CD4-positive, alpha-beta T cell (primary cell): ENCODE measurements at regions not wholly inside any gene's neighbourhood (a gene's known extent, or its start where the extent isn't known, plus 50 kb on each side); places are given as distances from the start of the nearest gene placed in this dataset.
A peak's percentile ranks its signal among the peaks of the same experiment; 100 is the strongest.

Experiments
- ATAC-seq: fragments of 200-7000 bp; cut with Tn5 transposase; one replicate; pipeline ENCODE4 v1.10.0; 2022; ENCODE audit warnings: mild to moderate bottlenecking; ENCODE audit not compliant: poor library complexity
- CTCF ChIA-PET: fragments of 350-600 bp; sonication (Branson Sonifier 250); formaldehyde crosslinking; loops from one replicate; lab custom pipeline; 2021; ENCODE audit warnings: antibody characterized with exemption, inconsistent platforms; lab: Charles Lee
- POLR2A ChIA-PET: fragments of 350-600 bp; sonication (Branson Sonifier 250); formaldehyde crosslinking; loops from one replicate; lab custom pipeline; 2021; ENCODE audit warnings: antibody characterized with exemption, inconsistent platforms; lab: Charles Lee
- DNase-seq, 14 experiments: peaks; one replicate each; pipeline ENCODE4 v3.0.0-alpha.2; 2013 to 2020; ENCODE audit warnings: mixed read lengths in 2 of 14
- H3K27ac ChIP-seq, 2 donors: one replicate each; pipeline versions ENCODE4 v1.5.1 to v1.7.0; 2013; ENCODE audit warnings: low read length in 2 of 2, low read depth in 1 of 2, mild to moderate bottlenecking in 1 of 2
- H3K27me3 ChIP-seq, 2 experiments: 1 replicate in 1 of 2; 2 replicates in 1 of 2; pipeline versions ENCODE4 v1.6.1 to v1.7.0; 2013; ENCODE audit warnings: low read length in 2 of 2, control low read depth in 1 of 2, mild to moderate bottlenecking in 1 of 2, moderate library complexity in 1 of 2; ENCODE audit not compliant: insufficient read depth in 2 of 2, control insufficient read depth in 1 of 2
- H3K36me3 ChIP-seq: one replicate; pipeline ENCODE4 v1.6.1; 2013; ENCODE audit warnings: low read length, control low read depth; ENCODE audit not compliant: insufficient read depth
- H3K4me1 ChIP-seq: one replicate; pipeline ENCODE4 v1.6.1; 2013; ENCODE audit warnings: low read length, control low read depth; ENCODE audit not compliant: insufficient read depth
- H3K4me3 ChIP-seq: one replicate; pipeline ENCODE4 v1.5.1; 2013; ENCODE audit warnings: mild to moderate bottlenecking, low read length, moderate library complexity
- H3K9me3 ChIP-seq, 2 experiments: 1 replicate in 1 of 2; 2 replicates in 1 of 2; pipeline versions ENCODE4 v1.6.1 to v1.7.0; 2013; ENCODE audit warnings: low read length in 2 of 2, mild to moderate bottlenecking in 2 of 2, control low read depth in 1 of 2, moderate library complexity in 1 of 2; ENCODE audit not compliant: control insufficient read depth in 1 of 2, insufficient read depth in 1 of 2
- H3K27ac Mint-ChIP-seq: one replicate; pipeline ENCODE4 v1.8.0; 2020; ENCODE audit warnings: mixed read lengths
- H3K27me3 Mint-ChIP-seq: one replicate; pipeline ENCODE4 v1.8.0; 2021; ENCODE audit warnings: mixed read lengths
- H3K36me3 Mint-ChIP-seq: one replicate; pipeline ENCODE4 v1.8.0; 2021; ENCODE audit warnings: low read depth, mixed read lengths
- H3K4me1 Mint-ChIP-seq: one replicate; pipeline ENCODE4 v1.8.0; 2021; ENCODE audit warnings: low read depth, mixed read lengths
- H3K4me3 Mint-ChIP-seq: one replicate; pipeline ENCODE4 v1.8.0; 2020; ENCODE audit warnings: mild to moderate bottlenecking, mixed read lengths
- H3K9me3 Mint-ChIP-seq: one replicate; pipeline ENCODE4 v1.8.0; 2020; ENCODE audit warnings: mixed read lengths
- intact Hi-C, 2 experiments: fragments of 100-400 bp; cut with DNase I in 1 of 2; cut with micrococcal nuclease in 1 of 2; formaldehyde crosslinking; loops; one replicate each; pipeline versions ENCODE4 v1.15.1 to v1.9.0; 2023 to 2025; cut with DNase I, micrococcal nuclease
- TF ChIP-seq, protein P1 (sequence below): fragments of 200-600 bp; IDR thresholded peaks from one replicate; pipeline ENCODE4 v1.8.0; 2022; ENCODE audit warnings: antibody characterized with exemption, mild to moderate bottlenecking

- DNase-seq (no peak), ATAC-seq (no peak)
- no peak overlapping the region for H3K4me3 Mint-ChIP-seq
- POLR2A ChIA-PET: no interaction called here
- H3K27me3 Mint-ChIP-seq: no peaks in the 10 kb centered on the region
- H3K27me3 ChIP-seq: peaks cover 0 to 3% of the 10 kb centered on the region in 2 experiments
- H3K4me1 Mint-ChIP-seq: no peaks in the 10 kb centered on the region
- no peaks in the 10 kb centered on the region for H3K36me3 ChIP-seq
- no peak overlapping the region for H3K4me3 ChIP-seq
- no peak overlapping the region for H3K27ac Mint-ChIP-seq
- CTCF ChIA-PET: no interaction called here
- no peaks in the 10 kb centered on the region for H3K4me1 ChIP-seq
- H3K9me3 Mint-ChIP-seq: no peaks in the 10 kb centered on the region
- intact Hi-C loops: no loop called here
- H3K27ac ChIP-seq: no peak overlapping the region
- TF ChIP-seq, protein P1, sequence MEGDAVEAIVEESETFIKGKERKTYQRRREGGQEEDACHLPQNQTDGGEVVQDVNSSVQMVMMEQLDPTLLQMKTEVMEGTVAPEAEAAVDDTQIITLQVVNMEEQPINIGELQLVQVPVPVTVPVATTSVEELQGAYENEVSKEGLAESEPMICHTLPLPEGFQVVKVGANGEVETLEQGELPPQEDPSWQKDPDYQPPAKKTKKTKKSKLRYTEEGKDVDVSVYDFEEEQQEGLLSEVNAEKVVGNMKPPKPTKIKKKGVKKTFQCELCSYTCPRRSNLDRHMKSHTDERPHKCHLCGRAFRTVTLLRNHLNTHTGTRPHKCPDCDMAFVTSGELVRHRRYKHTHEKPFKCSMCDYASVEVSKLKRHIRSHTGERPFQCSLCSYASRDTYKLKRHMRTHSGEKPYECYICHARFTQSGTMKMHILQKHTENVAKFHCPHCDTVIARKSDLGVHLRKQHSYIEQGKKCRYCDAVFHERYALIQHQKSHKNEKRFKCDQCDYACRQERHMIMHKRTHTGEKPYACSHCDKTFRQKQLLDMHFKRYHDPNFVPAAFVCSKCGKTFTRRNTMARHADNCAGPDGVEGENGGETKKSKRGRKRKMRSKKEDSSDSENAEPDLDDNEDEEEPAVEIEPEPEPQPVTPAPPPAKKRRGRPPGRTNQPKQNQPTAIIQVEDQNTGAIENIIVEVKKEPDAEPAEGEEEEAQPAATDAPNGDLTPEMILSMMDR: no peak
- H3K9me3 ChIP-seq: no peaks in the 10 kb centered on the region
- no peaks in the 10 kb centered on the region for H3K36me3 Mint-ChIP-seq
Observed at GRCh38 chr13:91153372-91153771, 194.1 kb upstream of the MIR17HG start.

- POLR2A ChIA-PET: interaction anchor here (0.6 kb wide), 1 partner anchor 254 kb away, joined by 3 read pairs; no protein-coding TSS in a partner anchor
- H3K4me1 Mint-ChIP-seq: no peaks in the 10 kb centered on the region
- no peak overlapping the region for H3K4me3 Mint-ChIP-seq
- ATAC-seq: no peak
- intact Hi-C loops: no loop called here
- no peaks in the 10 kb centered on the region for H3K27me3 Mint-ChIP-seq
- H3K4me1 ChIP-seq: no peaks in the 10 kb centered on the region
- no peaks in the 10 kb centered on the region for H3K9me3 ChIP-seq
- no peak overlapping the region for H3K4me3 ChIP-seq
- TF ChIP-seq, protein P1: no peak
- H3K9me3 Mint-ChIP-seq: no peaks in the 10 kb centered on the region
- H3K36me3 ChIP-seq: no peaks in the 10 kb centered on the region
- no peak overlapping the region for H3K27ac Mint-ChIP-seq
- peak in 3 of 14 experiments; percentile 23 to 43 (median 38) for DNase-seq
- peaks cover 0 to 3% of the 10 kb centered on the region in 2 experiments for H3K27me3 ChIP-seq
- H3K27ac ChIP-seq: no peak overlapping the region
- H3K36me3 Mint-ChIP-seq: no peaks in the 10 kb centered on the region
- CTCF ChIA-PET: no interaction called here
Observed at GRCh38 chr13:91154558-91155353, 192.7 kb upstream of the MIR17HG start.

- TF ChIP-seq, protein P1: no peak
- Mint-ChIP-seq H3K27me3 (no peaks in the 10 kb centered on the region), H3K4me1 (no peaks in the 10 kb centered on the region), H3K27ac (no peak overlapping the region), H3K36me3 (no peaks in the 10 kb centered on the region), H3K9me3 (no peaks in the 10 kb centered on the region), H3K4me3 (no peak overlapping the region)
- Histone ChIP-seq H3K27ac (no peak overlapping the region), H3K9me3 (no peaks in the 10 kb centered on the region), H3K4me3 (no peak overlapping the region), H3K4me1 (no peaks in the 10 kb centered on the region), H3K36me3 (no peaks in the 10 kb centered on the region), H3K27me3 (peaks cover 0 to 3% of the 10 kb centered on the region in 2 experiments)
- ChIA-PET CTCF (no interaction called here), POLR2A (interaction anchor here (0.6 kb wide), 1 partner anchor 253 kb away, joined by 3 read pairs; no protein-coding TSS in a partner anchor)
- intact Hi-C loops: no loop called here
- ATAC-seq (no peak), DNase-seq (no peak)
Observed at GRCh38 chr13:91155512-91156114, 191.9 kb upstream of the MIR17HG start.
